ENCODE measurements at regions not wholly inside any gene's neighbourhood (a gene's known extent, or its start where the extent isn't known, plus 50 kb on each side); places are given as distances from the start of the nearest gene placed in this dataset.

DNA sequence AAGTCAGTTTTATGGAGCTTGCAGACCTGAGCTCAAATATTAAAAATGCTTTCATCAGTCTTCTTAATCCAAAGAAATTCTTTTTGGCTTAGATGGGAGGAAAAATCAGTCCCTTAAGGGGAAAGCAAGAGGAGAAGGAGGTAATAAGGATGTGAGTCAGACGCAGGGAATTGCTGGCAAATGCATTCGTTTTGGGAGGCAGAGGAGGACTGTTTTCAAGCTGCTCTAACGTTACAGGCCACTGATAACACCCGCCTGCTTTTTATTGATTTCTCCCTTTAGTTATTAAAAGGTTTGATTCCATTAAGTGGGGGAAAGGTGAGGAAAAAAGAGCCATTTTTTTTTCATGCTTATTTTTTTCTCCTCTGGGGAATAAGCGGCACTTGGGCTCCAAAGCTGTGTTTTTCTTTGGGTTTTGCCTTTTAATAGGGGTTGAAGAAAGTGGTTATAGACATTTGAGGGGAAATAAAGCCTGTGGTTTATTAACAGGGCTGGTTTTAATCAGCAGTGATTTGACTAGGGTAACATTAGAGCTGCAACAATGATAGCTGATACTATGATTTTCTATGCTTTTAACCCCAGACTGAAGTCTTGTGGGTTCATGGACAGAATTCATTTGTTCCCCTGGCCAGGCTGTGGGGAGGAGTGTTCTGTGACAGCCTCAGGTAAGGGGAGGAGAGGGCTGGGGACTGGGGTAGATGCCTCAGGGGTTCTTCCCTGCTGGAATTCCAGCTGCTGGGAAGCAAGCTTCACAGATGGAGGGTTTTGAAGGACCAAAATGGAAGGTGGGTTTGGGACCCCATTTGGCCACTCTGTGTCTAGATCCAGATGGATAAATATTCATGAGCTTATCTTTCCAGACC is 225.2 kb downstream of the GAS1 start:
- TF ChIP-seq, protein P1, sequence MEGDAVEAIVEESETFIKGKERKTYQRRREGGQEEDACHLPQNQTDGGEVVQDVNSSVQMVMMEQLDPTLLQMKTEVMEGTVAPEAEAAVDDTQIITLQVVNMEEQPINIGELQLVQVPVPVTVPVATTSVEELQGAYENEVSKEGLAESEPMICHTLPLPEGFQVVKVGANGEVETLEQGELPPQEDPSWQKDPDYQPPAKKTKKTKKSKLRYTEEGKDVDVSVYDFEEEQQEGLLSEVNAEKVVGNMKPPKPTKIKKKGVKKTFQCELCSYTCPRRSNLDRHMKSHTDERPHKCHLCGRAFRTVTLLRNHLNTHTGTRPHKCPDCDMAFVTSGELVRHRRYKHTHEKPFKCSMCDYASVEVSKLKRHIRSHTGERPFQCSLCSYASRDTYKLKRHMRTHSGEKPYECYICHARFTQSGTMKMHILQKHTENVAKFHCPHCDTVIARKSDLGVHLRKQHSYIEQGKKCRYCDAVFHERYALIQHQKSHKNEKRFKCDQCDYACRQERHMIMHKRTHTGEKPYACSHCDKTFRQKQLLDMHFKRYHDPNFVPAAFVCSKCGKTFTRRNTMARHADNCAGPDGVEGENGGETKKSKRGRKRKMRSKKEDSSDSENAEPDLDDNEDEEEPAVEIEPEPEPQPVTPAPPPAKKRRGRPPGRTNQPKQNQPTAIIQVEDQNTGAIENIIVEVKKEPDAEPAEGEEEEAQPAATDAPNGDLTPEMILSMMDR (conservative IDR thresholded peaks at IDR 0.05; ENCODE audit: low read depth, low read length) = no peak
- no peak for TF ChIP-seq EZH2 (IDR thresholded peaks at IDR 0.05; ENCODE audit: low read length, unreplicated experiment)

Data from PC-3 (cell line).